NCI-H146 treated with DMSO at 0.1 percent for 48 hours (cell line): ENCODE measurements at regions not wholly inside any gene's neighbourhood (a gene's known extent, or its start where the extent isn't known, plus 50 kb on each side); places are given as distances from the start of the nearest gene placed in this dataset.
"Not testable (repeated sequence)": the region's sequence is repeated elsewhere in the genome, so short reads cannot be mapped to it uniquely, and the experiment has no call there.

Experiments used
- DNase-seq: peaks from one replicate; lab custom pipeline; 2025; ENCODE audit not compliant: unreplicated experiment; lab: John Stamatoyannopoulos, UW

GRCh38 chr9:135307300-135307699, 172.3 kb upstream of the PPP1R26 start:
- DNase-seq: no peak

DNA sequence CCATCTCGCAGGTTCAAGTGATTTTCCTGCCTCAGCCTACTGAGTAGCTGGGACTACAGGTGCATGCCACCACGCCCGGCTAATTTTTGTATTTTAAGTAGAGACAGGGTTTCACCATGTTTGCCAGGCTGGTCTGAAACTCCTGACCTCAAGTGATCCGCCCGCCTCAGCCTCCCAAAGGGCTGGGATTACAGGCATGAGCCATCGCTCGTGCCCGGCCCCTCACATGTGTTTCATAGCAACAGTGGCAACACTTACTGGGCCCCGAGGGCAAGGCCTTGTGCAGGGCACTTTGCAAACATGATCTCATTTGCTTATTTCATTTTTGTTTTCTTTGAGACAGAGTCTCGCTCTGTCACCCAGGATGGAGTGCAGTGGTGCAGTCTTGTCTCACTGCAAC, 171.7 kb upstream of the PPP1R26 start:
- not testable (repeated sequence) for DNase-seq

- DNase-seq: no peak
Observed at GRCh38 chr9:135308821-135309762, 170.5 kb upstream of the PPP1R26 start.

GRCh38 chr9:135309763-135310125, 169.8 kb upstream of the PPP1R26 start:
- DNase-seq: no peak

DNA sequence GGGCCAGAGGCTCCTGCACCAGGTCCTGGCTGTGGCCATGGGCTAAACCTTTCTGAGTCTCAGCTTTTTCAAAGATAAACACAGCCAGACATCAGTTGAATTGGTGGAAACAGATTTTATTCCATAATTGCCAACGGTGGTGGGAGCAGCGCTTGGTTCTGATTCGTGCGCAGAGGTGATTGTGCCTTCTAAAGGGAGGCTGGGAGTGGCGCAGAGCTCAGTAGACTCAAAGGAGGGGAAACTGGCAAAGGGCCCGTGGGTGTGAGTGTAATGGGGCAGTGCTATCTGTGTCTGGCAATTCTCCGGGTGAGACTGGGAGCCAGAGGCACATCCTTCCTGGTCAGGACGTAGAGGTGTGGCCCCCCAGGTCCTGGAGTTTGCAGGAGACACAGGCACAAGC, 169.4 kb upstream of the PPP1R26 start:
- DNase-seq: no peak

- DNase-seq: no peak
Observed at GRCh38 chr9:135315572-135315971, 164.0 kb upstream of the PPP1R26 start.

DNA sequence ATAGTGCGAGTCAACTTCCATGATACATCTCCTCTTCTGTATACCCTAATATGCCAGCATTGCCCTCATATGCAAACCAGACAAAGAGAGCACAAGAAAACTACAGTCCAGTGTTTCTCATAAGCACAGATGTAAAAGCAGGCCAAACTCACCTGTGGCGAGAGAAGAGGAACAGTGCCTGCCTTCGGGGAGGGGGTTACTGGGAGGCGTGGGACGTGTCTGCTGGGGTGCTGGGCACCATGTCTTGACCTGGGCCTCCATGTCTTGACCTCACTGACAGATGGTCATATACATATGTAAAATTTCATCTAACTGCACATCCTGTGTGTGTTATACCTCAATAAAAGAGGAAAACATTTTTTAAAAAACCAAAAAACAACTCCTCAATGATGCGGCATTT, 159.3 kb upstream of the PPP1R26 start:
- no peak for DNase-seq

- no peak for DNase-seq
Observed at GRCh38 chr9:135320943-135321342, 158.6 kb upstream of the PPP1R26 start.

DNA sequence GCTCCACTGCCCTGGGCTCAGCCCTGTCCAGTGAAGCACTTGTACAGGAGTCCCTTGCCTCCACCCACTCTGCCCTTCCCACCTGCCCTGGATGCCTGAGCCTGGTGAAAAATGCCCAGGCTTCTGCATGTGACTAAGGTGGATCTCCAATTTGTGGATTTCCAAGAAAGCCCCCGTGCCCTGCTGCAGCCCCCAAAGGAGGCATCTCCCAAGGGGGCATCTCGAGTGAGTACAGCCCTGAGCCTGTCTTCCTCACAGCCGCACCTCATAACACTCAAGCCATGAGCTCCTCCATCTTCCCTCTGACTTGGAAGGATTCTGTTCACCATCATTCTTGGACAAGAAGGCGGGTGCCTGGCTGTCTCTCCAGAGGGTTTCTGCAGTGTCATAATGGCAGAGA, 158.0 kb upstream of the PPP1R26 start:
- no peak for DNase-seq

DNA sequence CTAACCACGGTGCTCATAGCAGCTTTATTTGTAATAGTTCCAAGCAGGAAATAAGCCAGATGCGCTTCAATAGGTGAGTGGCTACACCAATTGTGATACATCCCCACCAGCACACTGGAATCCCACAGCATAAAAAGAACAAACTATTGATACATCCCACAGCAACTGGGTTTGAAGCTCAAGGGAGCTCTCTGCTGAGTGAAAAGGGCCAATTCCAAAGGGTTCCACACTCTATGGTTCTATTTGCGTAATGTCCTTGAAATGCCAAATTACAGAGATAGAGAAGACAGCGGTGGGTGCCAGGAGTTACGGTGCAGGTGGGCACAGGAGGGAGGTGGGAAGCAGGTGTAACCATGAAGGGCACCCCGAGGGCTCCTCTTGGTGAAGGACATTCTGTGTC, 155.3 kb upstream of the PPP1R26 start:
- DNase-seq: no peak

DNA sequence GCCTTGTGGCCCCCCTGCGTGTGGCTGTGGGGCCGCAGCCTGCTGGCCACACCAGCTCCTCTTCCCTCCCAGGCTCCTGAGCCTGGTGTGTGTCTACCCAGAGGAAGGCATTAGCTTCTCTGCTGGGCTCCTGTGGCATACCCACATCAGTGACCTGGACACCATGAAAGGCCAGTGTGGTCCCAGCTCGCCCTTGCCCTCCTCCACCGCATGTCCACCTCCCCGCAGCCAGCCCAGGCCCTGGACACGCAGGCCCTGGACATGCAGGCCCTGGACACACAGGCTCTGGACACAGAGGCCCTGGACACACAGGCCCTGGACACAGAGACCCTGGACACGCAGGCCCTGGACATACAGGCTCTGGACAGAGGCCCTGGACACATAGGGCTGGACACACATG, 153.4 kb upstream of the PPP1R26 start:
- no peak for DNase-seq

GRCh38 chr9:135326633-135327152, 152.9 kb upstream of the PPP1R26 start:
- no peak for DNase-seq

DNA sequence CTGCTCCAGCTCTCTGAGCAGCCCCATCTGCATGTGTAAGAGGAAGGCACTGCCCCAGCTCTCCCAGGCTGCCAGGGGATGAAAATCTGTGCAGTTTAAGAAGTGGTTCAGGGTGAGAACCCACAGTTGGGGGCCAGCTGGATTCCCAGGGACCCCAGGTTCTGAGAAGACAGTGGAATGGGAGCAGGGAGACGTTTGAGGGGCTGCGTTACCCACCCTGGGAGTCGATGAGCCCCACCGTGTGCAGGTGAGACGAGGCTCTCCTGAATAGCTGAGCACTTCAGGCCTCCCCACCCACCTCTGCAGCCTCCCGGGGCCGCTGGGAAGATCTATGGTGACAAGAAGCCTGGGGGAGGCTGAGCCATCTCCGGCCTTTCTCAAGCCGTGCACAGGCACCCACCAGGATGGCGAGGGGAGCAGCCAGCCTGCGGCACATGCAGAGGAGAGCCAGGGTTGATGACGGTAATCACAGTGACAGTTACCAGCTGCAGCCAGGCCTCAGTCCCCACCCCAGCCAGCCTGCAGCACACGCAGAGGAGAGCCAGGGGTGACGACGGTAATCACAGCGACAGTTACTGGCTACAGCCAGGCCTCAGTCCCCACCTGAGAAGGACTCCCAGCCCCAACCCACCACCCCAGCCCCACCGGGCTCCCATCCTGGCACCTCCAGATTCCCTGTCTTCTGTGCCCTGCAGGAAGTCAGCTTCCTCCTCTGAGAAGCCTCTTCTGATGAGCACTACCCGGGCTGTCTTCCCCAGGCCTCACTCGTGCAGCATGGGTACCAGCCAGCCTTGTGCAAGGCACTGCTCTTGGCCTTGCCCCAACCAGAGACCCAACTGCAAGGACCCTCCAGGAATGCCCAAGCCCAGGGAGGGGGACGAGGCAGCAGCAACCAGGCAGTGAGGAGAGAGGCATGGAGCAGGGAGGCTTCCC, 150.8 kb upstream of the PPP1R26 start:
- no peak for DNase-seq

GRCh38 chr9:135329571-135330306, 149.8 kb upstream of the PPP1R26 start:
- no peak for DNase-seq

DNA sequence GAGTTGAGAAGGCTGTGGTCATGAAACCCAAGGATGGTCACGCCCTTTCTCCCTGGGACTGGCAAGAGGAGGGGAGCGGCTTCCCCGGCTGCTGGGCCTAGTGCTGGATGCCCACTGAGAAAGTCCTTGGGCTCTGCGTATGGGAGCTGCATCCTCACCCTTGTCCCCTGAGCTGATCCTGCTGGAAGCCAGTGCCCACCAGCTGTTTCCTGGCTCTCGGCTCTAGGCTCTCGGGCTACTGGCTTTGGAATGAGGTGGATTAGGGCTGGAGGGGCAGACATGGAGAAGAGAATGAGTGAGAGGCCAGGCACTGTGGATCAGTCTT, 149.3 kb upstream of the PPP1R26 start:
- no peak for DNase-seq

DNA sequence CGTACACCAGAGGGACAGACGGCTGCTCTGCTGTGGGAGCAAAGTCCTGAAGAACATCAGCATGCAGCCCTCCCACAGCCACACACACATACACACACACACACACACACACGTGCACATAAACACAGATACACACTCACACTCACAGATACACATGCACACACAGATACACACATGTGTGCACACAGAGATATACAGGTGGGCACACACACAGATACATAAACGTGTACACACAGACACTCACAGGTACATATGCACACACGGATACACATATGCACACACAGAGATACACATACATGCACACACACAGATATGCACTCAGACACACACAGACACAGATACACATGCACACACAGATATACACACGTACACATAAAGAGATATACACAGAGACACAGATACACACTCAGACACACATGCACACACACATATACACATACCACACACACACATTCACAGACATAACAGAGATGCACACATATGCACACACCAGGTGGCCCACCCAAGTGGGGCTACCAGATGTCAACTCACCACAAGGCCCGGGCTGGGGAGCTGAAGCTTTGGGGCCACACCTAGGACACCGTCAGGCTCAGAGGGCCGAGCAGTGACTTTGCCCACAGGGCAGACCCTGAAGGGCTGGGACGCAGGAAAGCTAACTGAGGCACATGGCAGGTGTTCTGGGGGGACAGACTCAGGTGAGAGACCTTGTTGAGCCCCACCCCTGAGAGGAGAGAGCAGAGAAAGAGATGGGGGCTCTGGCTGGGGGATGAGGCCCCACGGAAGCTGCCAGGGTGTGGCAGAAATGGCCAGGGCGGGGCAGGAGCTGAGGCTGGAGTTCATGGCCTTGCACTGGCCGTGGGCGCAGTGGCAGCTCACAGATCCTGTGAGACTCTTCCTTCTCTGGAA, 148.6 kb upstream of the PPP1R26 start:
- DNase-seq: no peak

GRCh38 chr9:135332516-135332915, 147.1 kb upstream of the PPP1R26 start:
- no peak for DNase-seq

DNA sequence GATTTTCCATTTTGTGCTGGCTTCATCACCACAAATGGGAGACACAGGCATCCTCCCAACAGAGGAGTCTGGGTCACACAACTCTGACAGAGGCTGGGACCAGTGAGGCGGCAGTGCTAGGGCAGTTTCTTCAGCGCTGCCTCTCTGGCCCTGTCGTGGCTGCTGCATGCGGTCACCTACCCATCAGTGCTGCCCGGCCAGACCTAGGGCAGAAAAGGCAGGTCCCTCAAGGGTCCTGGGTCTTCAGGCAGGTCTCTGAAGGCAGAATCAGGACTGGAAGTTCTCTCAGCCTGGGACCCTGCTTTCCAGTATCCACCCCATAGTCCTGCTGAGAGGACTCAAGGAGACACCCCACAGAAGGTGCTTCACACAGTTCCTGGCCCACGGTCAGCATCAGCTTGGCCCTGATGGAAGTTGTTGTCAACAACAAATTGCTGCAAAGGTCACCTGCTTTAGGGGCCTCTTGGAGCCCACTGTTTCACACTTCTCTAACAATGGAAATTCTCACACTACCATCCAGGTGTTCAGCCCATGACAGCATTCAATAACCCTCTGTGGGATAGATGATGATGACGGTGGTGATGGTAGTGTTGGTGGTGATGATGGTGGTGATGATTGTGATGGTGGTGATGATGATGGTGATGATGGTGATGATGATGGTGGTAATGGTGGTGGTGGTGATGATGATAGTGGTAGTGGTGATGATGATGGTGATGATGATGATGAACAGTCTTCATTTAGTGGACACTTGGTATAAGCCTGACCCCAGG, 146.4 kb upstream of the PPP1R26 start:
- DNase-seq: no peak

- DNase-seq: no peak
Observed at GRCh38 chr9:135334953-135335460, 144.6 kb upstream of the PPP1R26 start.
